Stimulated activated CD4-positive, alpha-beta T cell treated with anti-CD3 and anti-CD28 coated beads, Interleukin-12 subunit alpha, Interleukin-12 subunit beta, amount 100 ng/mL, for 4 hours (primary cell): ENCODE measurements at regions not wholly inside any gene's neighbourhood (a gene's known extent, or its start where the extent isn't known, plus 50 kb on each side); places are given as distances from the start of the nearest gene placed in this dataset.
"Not testable (repeated sequence)": the region's sequence is repeated elsewhere in the genome, so short reads cannot be mapped to it uniquely, and the experiment has no call there.

ENCODE experiments used
- DNase-seq: peaks from one replicate; pipeline ENCODE4 v3.0.0-alpha.2; 2020

DNA sequence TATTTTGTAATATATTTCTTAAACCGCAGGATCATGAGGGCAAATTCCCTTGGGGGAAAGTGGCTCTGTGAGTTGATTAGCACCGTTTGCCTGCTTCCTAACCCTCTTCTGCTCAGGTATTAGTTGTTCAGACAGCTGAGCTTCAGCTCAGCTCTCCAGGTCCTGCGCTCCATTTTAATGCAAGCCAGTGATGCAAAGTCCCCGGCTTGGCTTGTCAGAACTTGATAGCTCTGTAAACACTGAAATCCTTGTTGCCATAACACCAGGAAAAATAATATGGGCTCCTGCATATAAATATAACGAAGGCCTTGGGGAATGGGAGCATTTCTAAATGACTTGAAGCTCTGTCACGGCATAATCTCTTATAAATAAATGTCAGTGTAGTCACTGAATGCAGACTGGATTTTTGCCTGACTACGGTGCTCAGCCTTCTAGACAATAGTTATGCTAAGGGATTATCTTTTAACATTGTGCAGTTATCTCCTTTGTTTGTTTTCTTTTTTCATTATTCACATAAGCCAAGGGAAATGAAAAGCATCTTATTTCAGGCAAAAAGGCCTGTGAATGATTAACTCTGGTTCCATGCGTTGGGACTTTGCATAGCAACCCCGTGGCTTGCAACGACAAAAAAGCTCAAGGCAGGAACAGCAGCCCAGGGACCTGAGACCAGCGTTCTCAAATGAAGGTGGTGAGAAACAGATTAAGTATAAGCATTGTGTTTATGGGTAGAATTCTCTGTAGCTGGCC, 253.2 kb downstream of the SPRY1 start:
- DNase-seq = no peak

DNA sequence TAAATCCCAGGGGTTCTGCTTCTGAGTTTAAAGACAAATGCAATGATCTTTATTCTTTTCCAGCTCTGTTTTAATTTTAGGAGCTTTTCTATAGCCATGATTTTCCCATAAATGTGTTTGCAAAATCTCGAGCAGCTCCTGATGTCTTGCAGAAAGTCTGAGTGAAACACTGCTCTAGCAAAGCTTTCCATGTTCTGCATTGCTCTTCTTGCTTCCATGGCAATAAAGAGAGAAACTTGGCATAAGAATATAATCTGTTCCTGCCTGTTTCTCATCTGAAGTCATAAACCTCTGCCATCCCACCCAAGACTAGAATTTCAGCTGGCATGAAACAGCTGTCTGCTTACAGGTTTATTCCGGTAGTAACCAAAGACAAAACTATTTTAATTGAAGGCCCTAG, 254.5 kb downstream of the SPRY1 start:
- no peak for DNase-seq

DNA sequence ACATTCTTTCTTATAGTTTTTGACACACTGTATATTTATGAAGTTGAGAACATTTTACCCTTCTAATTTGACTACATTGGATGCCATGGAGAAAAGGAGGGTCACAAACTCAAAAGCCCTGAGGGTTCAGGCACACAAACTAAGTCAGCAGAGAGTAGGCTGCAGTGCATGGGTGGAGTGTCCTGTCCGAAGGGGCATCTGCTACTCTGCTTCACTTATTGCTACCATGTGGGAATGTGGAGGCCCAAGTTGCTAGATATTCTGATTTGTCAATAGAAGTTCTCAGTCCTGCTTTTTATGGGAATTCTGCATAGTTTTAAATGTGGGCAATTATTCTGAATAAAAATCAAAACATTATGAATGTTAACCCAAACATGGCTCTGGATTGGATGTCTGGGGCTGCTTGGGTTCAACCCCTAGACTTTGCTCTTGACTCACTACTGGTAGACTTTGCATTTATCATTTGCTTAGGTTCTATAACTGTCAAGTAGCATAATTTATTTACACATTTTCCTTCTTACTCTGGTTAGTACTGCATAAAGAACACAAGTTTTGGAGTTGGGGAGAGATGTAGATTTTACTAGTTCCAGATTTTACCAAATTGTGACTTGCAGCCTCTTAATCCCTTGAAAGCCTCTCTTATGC, 255.1 kb downstream of the SPRY1 start:
- DNase-seq = no peak

DNA sequence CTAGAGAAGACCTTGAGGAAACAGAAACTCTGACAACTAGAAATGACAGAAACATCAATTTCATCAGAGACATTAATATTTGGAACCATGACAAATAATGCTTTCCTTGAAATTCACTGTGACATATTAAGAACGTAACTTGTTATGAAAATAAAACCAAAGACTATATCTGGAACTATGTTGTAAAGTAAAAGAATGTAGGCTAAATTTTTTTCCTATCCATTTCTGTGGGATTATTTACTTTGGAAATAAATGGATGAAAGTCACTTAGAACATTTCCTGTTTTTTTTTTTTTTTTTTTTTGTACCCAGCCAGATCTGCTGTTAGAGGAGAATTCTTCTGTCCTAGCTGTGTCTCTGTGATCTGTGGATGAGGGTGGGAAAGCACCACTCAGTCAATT, 255.9 kb downstream of the SPRY1 start:
- DNase-seq = no peak

DNA sequence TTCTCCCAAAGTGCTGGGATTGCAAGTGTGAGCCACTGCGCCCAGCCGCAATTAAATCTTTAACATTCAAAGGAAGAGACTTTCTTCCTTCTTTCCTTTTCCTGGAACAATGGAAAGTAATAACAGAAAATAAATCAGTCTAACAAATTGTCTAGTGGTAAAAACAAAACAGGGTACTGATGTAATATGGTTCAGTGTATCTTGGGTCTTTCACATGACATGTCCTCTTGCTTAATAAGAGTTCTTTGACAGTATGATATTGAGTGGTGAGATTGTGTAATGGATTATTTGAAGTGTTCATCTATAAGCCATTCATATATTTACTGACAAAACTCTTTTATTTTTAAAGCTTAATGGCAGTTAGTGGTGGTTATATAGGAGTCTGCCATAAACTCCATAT, 256.6 kb downstream of the SPRY1 start:
- no peak for DNase-seq

GRCh38 chr4:123656746-123657294, 260.2 kb downstream of the SPRY1 start:
- DNase-seq = not testable (repeated sequence)

GRCh38 chr4:123657606-123658005, 261.0 kb downstream of the SPRY1 start:
- not testable (repeated sequence) for DNase-seq

- DNase-seq = no peak
These were observed 262.7 kb downstream of the SPRY1 start for GRCh38 chr4:123659262-123659661.

DNA sequence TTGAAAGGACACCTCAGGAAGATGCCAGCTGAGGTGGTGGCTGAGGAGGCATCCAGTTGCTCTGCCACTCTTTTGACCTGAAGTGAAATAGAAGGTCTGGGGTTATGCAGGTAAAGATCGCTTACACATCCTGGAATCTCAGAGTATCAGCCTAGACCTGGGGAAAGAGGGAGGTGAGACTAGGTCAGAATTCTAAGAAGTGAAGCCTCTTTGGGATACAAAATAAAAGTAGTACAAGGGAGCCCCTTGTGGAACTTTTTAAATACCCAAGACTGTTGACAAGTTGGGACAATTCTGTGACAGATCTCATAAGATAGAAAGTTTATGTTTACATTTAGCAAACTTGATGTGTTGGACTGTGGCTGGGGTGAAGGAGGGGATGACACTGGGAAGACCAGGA, 263.1 kb downstream of the SPRY1 start:
- DNase-seq = no peak

- DNase-seq = no peak
These were observed 264.6 kb downstream of the SPRY1 start for GRCh38 chr4:123661080-123661737.

DNA sequence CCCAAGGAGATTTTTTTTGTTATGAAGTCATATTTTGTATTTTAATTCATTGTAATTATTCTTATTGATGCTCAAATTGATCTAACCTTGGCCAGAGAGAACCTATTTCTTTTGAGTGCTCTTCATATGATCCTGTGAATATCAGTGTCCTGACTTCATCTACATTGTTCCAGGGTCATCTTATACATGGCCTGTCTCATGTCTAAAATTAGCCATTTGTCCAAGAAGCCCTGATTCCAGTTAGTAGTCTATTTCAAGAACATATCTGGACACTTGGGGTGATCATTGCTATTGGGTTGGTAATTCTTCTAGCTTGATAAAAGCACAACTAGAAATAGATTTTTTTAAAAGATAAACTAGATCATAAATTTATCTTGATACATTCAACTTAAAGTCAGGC, 266.2 kb downstream of the SPRY1 start:
- no peak for DNase-seq

DNA sequence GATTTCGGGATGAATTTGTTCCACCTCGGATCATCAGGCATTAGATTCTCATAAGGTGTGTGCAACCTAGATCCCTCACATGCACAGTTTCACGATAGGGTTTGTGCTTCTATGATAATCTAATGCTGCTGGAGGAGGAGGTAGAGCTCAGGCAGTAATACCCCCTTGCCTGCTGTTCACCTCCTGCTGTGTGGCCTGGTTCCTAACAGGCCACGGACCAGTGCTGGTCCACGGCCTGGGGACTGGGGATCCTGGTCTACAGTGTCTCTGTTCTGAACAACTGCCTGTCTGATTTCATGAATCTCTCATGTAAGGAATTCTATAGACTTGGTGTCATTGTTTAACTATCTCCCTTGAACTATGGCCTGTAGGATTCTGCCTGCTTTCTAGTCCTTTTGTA, 269.9 kb downstream of the SPRY1 start:
- DNase-seq = no peak

DNA sequence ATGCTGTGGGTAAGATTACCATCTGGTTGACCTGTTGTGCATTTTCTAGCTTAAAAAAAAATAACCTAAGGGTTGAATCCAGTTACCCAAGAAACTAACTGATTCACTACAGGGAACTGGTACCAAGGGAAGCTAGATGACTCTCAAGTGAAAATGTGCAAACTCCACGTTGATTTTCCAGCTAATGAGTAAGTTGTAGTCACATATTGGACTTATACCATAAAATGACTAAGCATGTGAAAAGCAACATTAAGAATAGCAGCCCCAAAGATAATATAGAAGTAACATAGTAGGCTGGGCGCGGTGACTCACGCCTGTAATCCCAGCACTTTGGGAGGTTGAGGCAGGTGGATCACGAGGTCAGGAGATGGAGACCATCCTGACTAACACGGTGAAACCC, 270.9 kb downstream of the SPRY1 start:
- no peak for DNase-seq

DNA sequence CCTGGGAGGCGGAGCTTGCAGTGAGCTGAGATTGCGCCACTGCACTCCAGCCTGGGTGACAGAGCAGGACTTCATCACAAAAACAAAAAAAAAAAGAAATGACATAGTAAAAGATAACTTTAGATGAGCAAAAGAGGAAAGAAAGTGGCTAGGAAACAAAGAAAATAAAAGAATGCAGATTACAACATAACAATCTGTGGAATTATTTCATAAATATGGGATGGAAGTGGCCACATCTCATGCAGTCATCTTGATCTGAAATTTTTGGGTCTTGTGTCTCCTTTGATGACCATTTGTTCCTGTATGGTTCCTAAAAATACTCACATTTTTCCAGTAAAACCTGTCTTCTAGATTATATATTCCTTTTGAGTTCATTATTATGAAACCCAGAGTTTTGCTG, 271.4 kb downstream of the SPRY1 start:
- DNase-seq = no peak

DNA sequence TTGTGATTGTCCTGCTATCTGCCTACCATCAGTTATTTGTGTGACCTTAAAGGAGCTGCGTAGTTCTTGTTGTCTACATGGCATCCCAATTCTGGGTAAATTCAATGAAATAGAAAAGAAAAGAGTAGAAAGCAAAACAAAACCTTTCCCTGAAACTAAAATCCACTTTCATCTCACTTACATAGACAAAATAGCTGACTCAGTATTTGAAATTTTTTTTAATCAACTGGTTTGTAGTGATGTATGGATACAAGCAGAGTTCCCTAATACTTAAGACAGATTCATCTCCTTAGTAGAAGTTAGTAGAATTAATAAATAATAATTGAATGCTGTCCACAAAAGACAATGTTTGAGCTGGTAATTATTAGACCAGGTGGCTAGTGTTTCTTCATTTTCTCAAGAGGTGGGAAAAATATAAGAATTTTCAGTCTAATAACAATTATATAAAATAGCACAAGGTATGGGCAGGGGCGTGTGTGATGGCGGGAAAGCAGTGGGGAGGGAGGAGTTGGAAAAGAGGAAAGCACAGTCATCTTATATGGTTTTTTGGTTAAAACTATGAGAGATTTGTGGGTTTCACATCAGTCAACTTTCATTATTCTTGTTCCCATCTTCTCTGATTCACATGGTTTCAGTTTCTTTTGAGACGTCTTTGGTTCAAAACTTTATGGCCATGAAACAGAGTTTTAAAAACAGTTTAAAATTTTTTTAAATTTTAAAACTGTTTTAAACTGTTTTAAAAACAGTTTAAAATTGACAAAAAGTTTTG, 275.2 kb downstream of the SPRY1 start:
- DNase-seq = peak; percentile 14

GRCh38 chr4:123672987-123673386, 276.4 kb downstream of the SPRY1 start:
- no peak for DNase-seq

DNA sequence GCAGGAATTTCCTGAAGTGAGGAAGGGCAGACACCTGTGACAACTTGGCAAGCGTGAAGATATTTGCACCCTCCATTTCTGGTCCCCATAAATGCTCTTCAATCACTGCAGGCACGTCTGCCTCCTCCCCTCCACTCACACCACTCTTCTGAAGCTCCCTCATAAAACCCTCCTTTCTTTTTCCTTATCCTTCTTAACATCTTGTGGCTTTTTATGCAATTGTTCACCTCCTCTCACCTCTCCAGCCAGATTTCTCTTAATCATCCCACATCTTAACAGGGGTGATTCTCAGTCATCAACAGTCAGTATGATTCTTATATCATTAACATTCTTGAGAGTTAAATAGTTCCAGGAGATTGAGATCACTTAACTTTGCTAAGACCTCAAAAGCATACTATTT, 277.4 kb downstream of the SPRY1 start:
- no peak for DNase-seq

- no peak for DNase-seq
These were observed 278.3 kb downstream of the SPRY1 start for GRCh38 chr4:123674762-123675465.

- DNase-seq = no peak
These were observed 279.0 kb downstream of the SPRY1 start for GRCh38 chr4:123675567-123675966.

GRCh38 chr4:123676071-123676889, 279.7 kb downstream of the SPRY1 start:
- no peak for DNase-seq

- no peak for DNase-seq
These were observed 280.3 kb downstream of the SPRY1 start for GRCh38 chr4:123676890-123677229.

DNA sequence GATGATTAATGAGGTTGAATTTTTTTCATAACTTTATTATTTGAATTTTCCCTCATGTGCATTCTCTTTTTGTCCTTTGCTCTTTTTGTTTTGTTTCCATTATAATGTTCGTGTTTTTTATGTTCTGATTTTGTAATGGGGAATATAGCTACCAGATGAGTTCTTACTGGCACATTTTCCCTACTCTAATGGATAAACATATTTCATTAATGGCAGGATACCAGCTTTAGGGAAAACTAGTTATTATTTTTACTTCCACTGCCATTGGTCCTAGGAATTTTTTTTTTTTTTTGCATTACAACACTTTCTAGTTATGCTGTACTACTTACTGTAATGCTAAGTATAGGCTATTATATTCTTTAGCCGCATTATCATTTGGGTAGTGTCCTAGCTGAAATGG, 286.3 kb downstream of the SPRY1 start:
- no peak for DNase-seq
